CD4-positive, CD25-positive, alpha-beta regulatory T cell (primary cell): ENCODE measurements at regions not wholly inside any gene's neighbourhood (a gene's known extent, or its start where the extent isn't known, plus 50 kb on each side); places are given as distances from the start of the nearest gene placed in this dataset.

Experiments
- ATAC-seq, 2 donors: fragments of 150-1000 bp; cut with Tn5 transposase; one replicate each; pipeline ENCODE4 v1.10.0; 2021; ENCODE audit warnings: low read depth in 2 of 2, moderate number of reproducible peaks in 2 of 2, moderate library complexity in 1 of 2
- DNase-seq, 3 donors: peaks; one replicate each; pipeline versions ENCODE4 v3.0.0 to v3.0.0-alpha.2; 2012 to 2022; ENCODE audit warnings: mixed read lengths in 1 of 3
- H3K27ac ChIP-seq: one replicate; pipeline ENCODE4 v1.7.0; 2013; ENCODE audit warnings: mild to moderate bottlenecking, low read length; ENCODE audit not compliant: insufficient read depth, poor library complexity, severe bottlenecking
- H3K27me3 ChIP-seq: one replicate; pipeline ENCODE4 v1.7.0; 2013; ENCODE audit warnings: low read length; ENCODE audit not compliant: control insufficient read depth, insufficient read depth
- H3K36me3 ChIP-seq: one replicate; pipeline ENCODE4 v1.7.0; 2013; ENCODE audit warnings: mild to moderate bottlenecking, low read length, moderate library complexity; ENCODE audit not compliant: control insufficient read depth, insufficient read depth
- H3K4me1 ChIP-seq: 2 replicates; pipeline ENCODE4 v1.7.0; 2013; ENCODE audit warnings: mild to moderate bottlenecking, low read length; ENCODE audit not compliant: insufficient read depth, control insufficient read depth, poor library complexity, severe bottlenecking
- H3K4me3 ChIP-seq: one replicate; pipeline ENCODE4 v1.7.0; 2013; ENCODE audit warnings: low read depth, mild to moderate bottlenecking, low read length, moderate library complexity
- H3K9me3 ChIP-seq, 2 experiments: 1 replicate in 1 of 2; 2 replicates in 1 of 2; pipeline ENCODE4 v1.7.0; 2013; ENCODE audit warnings: low read length in 2 of 2, mild to moderate bottlenecking in 1 of 2, moderate library complexity in 1 of 2; ENCODE audit not compliant: control insufficient read depth in 2 of 2
- H3K27ac Mint-ChIP-seq, 3 donors: one replicate each; pipeline ENCODE4 v1.8.0; 2020 to 2022; ENCODE audit warnings: mild to moderate bottlenecking in 3 of 3, mixed read lengths in 3 of 3, moderate library complexity in 2 of 3
- H3K27me3 Mint-ChIP-seq: one replicate; pipeline ENCODE4 v1.8.0; 2022; ENCODE audit warnings: mild to moderate bottlenecking, mixed read lengths
- H3K36me3 Mint-ChIP-seq: one replicate; pipeline ENCODE4 v1.8.0; 2020; ENCODE audit warnings: mixed read lengths
- H3K4me1 Mint-ChIP-seq, 4 donors: one replicate each; pipeline ENCODE4 v1.8.0; 2020 to 2022; ENCODE audit warnings: mixed read lengths in 4 of 4, mild to moderate bottlenecking in 1 of 4
- H3K4me3 Mint-ChIP-seq, 4 donors: one replicate each; pipeline ENCODE4 v1.8.0; 2020 to 2022; ENCODE audit warnings: mild to moderate bottlenecking in 4 of 4, mixed read lengths in 4 of 4, moderate library complexity in 3 of 4
- H3K9me3 Mint-ChIP-seq, 7 donors: one replicate each; pipeline ENCODE4 v1.8.0; 2020 to 2022; ENCODE audit warnings: mixed read lengths in 7 of 7, mild to moderate bottlenecking in 3 of 7, moderate library complexity in 2 of 7

DNA sequence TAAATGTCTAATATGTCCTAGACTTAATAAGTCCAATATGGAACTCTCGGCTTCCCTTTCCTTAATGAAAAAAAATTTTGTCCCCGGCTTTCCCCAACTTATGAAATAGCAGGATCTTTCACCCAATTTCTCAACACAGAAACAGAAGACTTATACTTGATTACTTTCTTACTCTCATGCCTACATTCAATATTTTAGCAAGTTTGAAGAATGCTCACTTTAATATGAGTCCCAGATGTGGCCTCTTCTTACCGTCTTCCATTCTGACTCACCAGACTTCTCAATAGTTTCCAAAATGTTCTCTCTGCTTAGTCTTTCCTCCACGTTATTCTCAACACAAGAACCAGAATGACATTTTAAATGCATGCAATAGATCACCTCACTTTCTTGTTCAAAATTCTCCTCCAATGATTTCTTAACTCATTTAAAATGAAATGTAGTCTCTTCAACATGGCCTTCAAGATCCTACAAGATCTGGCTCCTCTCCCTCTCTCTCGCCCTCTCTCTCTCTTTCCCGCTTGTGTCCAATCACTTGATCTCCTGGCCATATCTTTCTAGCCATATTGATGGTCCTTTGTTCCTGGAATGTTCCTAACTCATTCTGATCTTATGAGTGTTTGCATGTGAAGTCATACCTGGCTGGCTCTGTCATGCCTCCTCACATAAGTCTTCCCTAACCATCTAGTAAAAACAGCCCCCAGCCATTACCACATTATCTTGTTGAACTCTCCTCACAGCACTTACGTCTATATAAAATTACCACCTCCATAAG is 119.7 kb upstream of the FAM3C start:
- no peak overlapping the region for H3K4me3 ChIP-seq
- ATAC-seq (no peak), DNase-seq (no peak)
- H3K27ac Mint-ChIP-seq = no peak overlapping the region
- peaks cover 0 to 5% (median 3%) of the 10 kb centered on the region in 7 donors for H3K9me3 Mint-ChIP-seq
- H3K4me1 Mint-ChIP-seq = no peaks in the 10 kb centered on the region
- H3K27me3 Mint-ChIP-seq = peaks cover 8% of the 10 kb centered on the region
- peaks cover 0 to 2% of the 10 kb centered on the region in 2 experiments for H3K9me3 ChIP-seq
- H3K4me3 Mint-ChIP-seq = no peak overlapping the region
- H3K4me1 ChIP-seq = no peaks in the 10 kb centered on the region
- H3K36me3 Mint-ChIP-seq = no peaks in the 10 kb centered on the region
- H3K27me3 ChIP-seq = no peaks in the 10 kb centered on the region
- no peak overlapping the region for H3K27ac ChIP-seq
- H3K36me3 ChIP-seq = no peaks in the 10 kb centered on the region

DNA sequence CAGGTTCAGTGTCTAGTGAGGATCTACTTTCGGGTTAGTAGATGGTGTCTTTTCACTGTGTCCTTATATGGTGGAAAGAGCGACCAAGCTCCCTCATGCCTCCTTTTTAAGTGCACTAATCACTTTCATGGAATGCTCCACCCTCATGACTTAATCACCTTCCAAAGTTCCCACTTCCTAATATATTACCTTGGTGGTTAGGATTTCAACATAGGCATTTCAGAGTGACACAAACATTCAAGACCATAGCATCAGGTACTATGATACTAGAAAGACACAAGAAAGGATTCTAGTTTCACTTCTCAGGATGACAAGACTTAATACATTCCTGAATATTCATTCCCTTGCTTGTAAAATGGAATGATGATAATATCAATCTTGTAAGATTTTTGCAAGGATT is 119.1 kb upstream of the FAM3C start:
- Histone ChIP-seq H3K4me1 (no peaks in the 10 kb centered on the region), H3K27ac (no peak overlapping the region), H3K4me3 (no peak overlapping the region), H3K9me3 (peaks cover 0 to 2% of the 10 kb centered on the region in 2 experiments), H3K36me3 (no peaks in the 10 kb centered on the region), H3K27me3 (no peaks in the 10 kb centered on the region)
- no peaks in the 10 kb centered on the region for H3K36me3 Mint-ChIP-seq
- ATAC-seq (no peak), DNase-seq (no peak)
- H3K9me3 Mint-ChIP-seq = peaks cover 0 to 9% (median 3%) of the 10 kb centered on the region in 7 donors
- no peak overlapping the region for H3K4me3 Mint-ChIP-seq
- no peak overlapping the region for H3K27ac Mint-ChIP-seq
- H3K27me3 Mint-ChIP-seq = peaks cover 8% of the 10 kb centered on the region
- H3K4me1 Mint-ChIP-seq = no peaks in the 10 kb centered on the region

DNA sequence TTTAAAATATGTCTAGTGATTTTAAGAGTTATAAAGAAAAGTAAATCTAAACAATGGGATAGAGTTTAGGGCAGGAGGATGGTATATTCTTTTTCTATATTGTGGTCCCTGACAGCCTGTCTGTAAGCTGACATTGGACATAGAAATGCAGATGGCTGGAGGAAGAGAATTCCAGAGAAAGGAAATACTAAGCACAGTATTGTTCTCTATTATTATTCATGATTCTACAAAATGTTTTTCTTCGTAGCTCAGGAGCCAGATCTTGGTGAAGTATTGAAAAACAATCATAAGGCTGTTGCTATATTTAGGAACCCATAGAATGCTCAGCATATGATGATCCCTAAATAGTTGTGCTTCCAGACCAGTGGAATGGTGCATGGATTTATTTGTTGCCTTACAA is 117.0 kb upstream of the FAM3C start:
- DNase-seq (no peak), ATAC-seq (no peak)
- no peaks in the 10 kb centered on the region for H3K27me3 ChIP-seq
- H3K4me3 Mint-ChIP-seq = no peak overlapping the region
- H3K4me1 Mint-ChIP-seq = no peaks in the 10 kb centered on the region
- H3K4me3 ChIP-seq = no peak overlapping the region
- no peaks in the 10 kb centered on the region for H3K36me3 Mint-ChIP-seq
- H3K27ac Mint-ChIP-seq = no peak overlapping the region
- no peaks in the 10 kb centered on the region for H3K4me1 ChIP-seq
- peaks cover 0 to 9% (median 6%) of the 10 kb centered on the region in 7 donors for H3K9me3 Mint-ChIP-seq
- no peak overlapping the region for H3K27ac ChIP-seq
- H3K27me3 Mint-ChIP-seq = peaks cover 3% of the 10 kb centered on the region
- no peaks in the 10 kb centered on the region for H3K36me3 ChIP-seq
- peaks cover 0 to 2% of the 10 kb centered on the region in 2 experiments for H3K9me3 ChIP-seq

DNA sequence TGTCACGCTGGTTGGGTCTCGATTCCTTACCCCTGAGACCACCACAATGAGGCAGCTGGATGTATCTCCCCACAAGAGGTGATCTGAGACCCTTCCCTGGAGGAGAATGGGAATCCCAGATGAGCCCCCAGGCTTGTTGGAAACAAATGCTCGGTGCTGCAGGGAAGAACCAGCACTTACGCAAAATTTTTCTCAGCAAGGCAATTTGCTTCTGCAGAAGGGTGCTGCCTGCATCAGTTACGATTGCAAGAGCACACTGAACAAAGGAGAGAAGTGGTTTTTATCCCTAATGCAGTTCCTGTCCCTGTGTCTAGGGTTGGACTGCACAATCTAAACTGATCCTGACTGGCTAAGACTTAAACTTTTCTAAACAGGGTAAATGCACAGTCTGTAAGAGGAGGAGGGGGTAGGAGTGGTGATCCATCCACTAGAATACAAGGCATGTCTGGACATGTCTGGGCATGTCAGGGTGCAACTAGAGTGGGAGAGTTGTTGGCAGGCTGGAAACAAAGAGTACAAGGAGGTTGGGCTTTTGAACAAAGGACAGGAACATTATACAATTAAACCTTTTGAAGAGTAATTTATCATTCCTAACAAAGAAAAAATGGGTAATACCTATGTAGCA is 114.9 kb upstream of the FAM3C start:
- Mint-ChIP-seq H3K4me3 (no peak overlapping the region), H3K36me3 (no peaks in the 10 kb centered on the region), H3K27me3 (no peaks in the 10 kb centered on the region), H3K27ac (no peak overlapping the region), H3K9me3 (peaks cover 0 to 21% (median 8%) of the 10 kb centered on the region in 7 donors), H3K4me1 (no peaks in the 10 kb centered on the region)
- Histone ChIP-seq H3K9me3 (peaks cover 2 to 10% of the 10 kb centered on the region in 2 experiments), H3K4me1 (no peaks in the 10 kb centered on the region), H3K36me3 (no peaks in the 10 kb centered on the region), H3K4me3 (no peak overlapping the region), H3K27me3 (no peaks in the 10 kb centered on the region), H3K27ac (no peak overlapping the region)
- no peak for DNase-seq
- ATAC-seq = no peak

DNA sequence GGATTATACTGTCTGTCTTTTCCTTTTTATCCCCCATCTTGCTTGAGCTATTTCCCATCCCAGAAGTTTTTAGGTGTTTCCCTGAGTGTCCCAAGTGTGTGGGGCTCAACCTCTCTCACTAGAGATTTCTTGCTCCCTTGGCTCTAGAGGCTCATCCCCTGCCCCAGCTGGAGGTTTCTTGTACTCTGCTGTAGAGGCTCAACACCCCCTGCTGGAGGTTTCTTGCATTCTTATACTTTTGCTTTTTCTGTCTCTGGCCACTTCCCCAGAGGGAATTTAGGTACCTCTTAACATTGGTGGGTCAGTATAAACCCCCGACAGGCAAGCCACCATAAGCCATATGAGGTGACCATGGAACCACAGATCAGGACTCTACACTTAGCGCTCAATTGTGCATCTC is 114.2 kb upstream of the FAM3C start:
- peak in 2 of 3 donors; percentile 9 to 21 for DNase-seq
- H3K27me3 Mint-ChIP-seq = no peaks in the 10 kb centered on the region
- H3K9me3 Mint-ChIP-seq = peaks cover 0 to 27% (median 9%) of the 10 kb centered on the region in 7 donors

DNA sequence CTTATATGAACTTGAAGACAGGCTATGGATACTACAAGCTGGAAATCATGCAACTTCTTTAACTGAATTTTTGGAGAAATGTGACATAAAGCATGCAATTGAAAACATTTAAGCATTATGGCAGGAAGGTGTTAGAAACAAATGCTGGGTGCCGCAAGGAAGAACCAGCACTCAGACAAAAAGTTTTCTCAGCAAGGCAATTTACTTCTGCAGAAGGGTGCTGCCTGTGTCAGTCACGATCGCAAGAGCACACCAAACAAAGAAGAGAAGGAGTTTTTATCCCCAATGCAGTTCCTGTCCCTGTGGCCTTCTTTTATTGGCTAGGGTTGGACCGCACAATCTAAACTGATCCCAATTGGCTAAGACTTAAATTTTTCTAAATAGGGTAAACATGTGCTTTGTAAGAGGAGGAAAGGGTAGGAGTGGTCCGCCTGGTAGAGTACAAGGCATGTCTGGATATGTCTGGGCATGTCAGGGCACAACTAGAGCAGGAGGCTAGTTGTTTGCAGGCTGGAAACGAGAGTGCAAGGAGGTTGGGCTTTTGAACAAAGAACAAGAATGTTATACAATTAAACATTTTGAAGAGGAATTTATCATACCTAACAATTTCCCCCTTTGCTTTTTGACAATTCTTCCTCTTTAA is 109.6 kb upstream of the FAM3C start:
- peaks cover 0 to 27% (median 9%) of the 10 kb centered on the region in 7 donors for H3K9me3 Mint-ChIP-seq
- Histone ChIP-seq H3K36me3 (no peaks in the 10 kb centered on the region), H3K4me3 (no peak overlapping the region), H3K4me1 (no peaks in the 10 kb centered on the region), H3K9me3 (peaks cover 7 to 23% of the 10 kb centered on the region in 2 experiments), H3K27ac (no peak overlapping the region), H3K27me3 (no peaks in the 10 kb centered on the region)
- DNase-seq (no peak), ATAC-seq (no peak)
- no peak overlapping the region for H3K4me3 Mint-ChIP-seq
- no peaks in the 10 kb centered on the region for H3K4me1 Mint-ChIP-seq
- peaks cover 4% of the 10 kb centered on the region for H3K27me3 Mint-ChIP-seq
- H3K27ac Mint-ChIP-seq = no peak overlapping the region
- H3K36me3 Mint-ChIP-seq = no peaks in the 10 kb centered on the region

More for the DNA sequence above, 114.2 kb upstream of the FAM3C start:
- Histone ChIP-seq H3K4me3 (no peak overlapping the region), H3K27me3 (no peaks in the 10 kb centered on the region), H3K27ac (no peak overlapping the region), H3K36me3 (no peaks in the 10 kb centered on the region), H3K4me1 (no peaks in the 10 kb centered on the region), H3K9me3 (peaks cover 5 to 17% of the 10 kb centered on the region in 2 experiments)
- Mint-ChIP-seq H3K27ac (peak overlapping the region in 1 of 3 donors; percentile 45), H3K4me1 (no peaks in the 10 kb centered on the region), H3K4me3 (no peak overlapping the region), H3K36me3 (no peaks in the 10 kb centered on the region)
- ATAC-seq = no peak

DNA sequence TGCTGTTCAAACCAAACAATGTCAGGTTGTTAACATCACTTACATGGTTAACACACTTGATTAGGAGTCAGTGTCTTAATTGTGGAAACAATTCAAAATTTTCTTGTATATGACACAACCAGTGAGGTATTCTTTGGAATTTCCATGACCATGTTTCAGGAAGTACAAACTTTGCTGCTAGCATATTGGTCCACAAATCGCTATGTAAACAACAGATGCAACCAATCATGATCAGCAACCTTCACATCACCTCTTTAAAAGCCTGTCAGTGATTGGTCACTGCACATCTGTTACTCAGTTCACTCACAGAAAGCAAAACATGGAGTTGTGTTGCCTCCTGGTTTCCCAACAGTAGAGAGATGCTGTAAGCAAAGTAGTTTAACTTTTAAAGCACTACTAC is 108.9 kb upstream of the FAM3C start:
- Mint-ChIP-seq H3K36me3 (no peaks in the 10 kb centered on the region), H3K4me3 (no peak overlapping the region), H3K27ac (no peak overlapping the region), H3K9me3 (peaks cover 0 to 26% (median 9%) of the 10 kb centered on the region in 7 donors), H3K27me3 (peaks cover 4% of the 10 kb centered on the region), H3K4me1 (no peaks in the 10 kb centered on the region)
- no peak overlapping the region for H3K27ac ChIP-seq
- DNase-seq (no peak), ATAC-seq (no peak)
- H3K27me3 ChIP-seq = no peaks in the 10 kb centered on the region
- H3K4me1 ChIP-seq = no peaks in the 10 kb centered on the region
- no peaks in the 10 kb centered on the region for H3K36me3 ChIP-seq
- H3K9me3 ChIP-seq = peaks cover 7 to 23% of the 10 kb centered on the region in 2 experiments
- no peak overlapping the region for H3K4me3 ChIP-seq
